GM21390 (cell line): ENCODE measurements at regions not wholly inside any gene's neighbourhood (a gene's known extent, or its start where the extent isn't known, plus 50 kb on each side); places are given as distances from the start of the nearest gene placed in this dataset.

ENCODE experiments used
- ATAC-seq: cut with Tn5 transposase; IDR thresholded peaks from one replicate; pipeline ENCODE4 v1.9.1; 2021; ENCODE audit not compliant: unreplicated experiment

GRCh38 chr12:125222876-125223275 is 157.6 kb downstream of the AACS start:
- no peak for ATAC-seq

GRCh38 chr12:125225641-125226040 is 160.4 kb downstream of the AACS start:
- ATAC-seq = no peak

- no peak for ATAC-seq
These were observed 163.5 kb downstream of the AACS start for GRCh38 chr12:125228519-125229260.

GRCh38 chr12:125229878-125230530 is 164.8 kb downstream of the AACS start:
- no peak for ATAC-seq

- ATAC-seq = no peak
These were observed 168.1 kb downstream of the AACS start for GRCh38 chr12:125233319-125233718.

GRCh38 chr12:125239563-125239962 is 174.3 kb downstream of the AACS start:
- no peak for ATAC-seq

- no peak for ATAC-seq
These were observed 175.5 kb downstream of the AACS start for GRCh38 chr12:125240717-125241116.

GRCh38 chr12:125243811-125244210 is 178.6 kb downstream of the AACS start:
- no peak for ATAC-seq

- ATAC-seq = no peak
These were observed 179.1 kb downstream of the AACS start for GRCh38 chr12:125244338-125244737.

- ATAC-seq = no peak
These were observed 180.6 kb downstream of the AACS start for GRCh38 chr12:125245581-125246557.

GRCh38 chr12:125247477-125247876 is 182.2 kb downstream of the AACS start:
- ATAC-seq = no peak

- ATAC-seq = no peak
These were observed 184.0 kb downstream of the AACS start for GRCh38 chr12:125249066-125249824.

GRCh38 chr12:125249932-125250331 is 184.7 kb downstream of the AACS start:
- no peak for ATAC-seq

- no peak for ATAC-seq
These were observed 189.0 kb downstream of the AACS start for GRCh38 chr12:125254236-125254635.

GRCh38 chr12:125254856-125255255 is 189.6 kb downstream of the AACS start:
- no peak for ATAC-seq

- ATAC-seq = no peak
These were observed 190.8 kb downstream of the AACS start for GRCh38 chr12:125255935-125256633.

GRCh38 chr12:125256634-125256936 is 191.3 kb downstream of the AACS start:
- ATAC-seq = no peak

GRCh38 chr12:125259178-125259867 is 194.1 kb downstream of the AACS start:
- ATAC-seq = no peak

GRCh38 chr12:125262851-125263250 is 197.6 kb downstream of the AACS start:
- ATAC-seq = no peak

- no peak for ATAC-seq
These were observed 198.2 kb downstream of the AACS start for GRCh38 chr12:125263385-125263784.
